GM20000 (cell line): ENCODE measurements at regions not wholly inside any gene's neighbourhood (a gene's known extent, or its start where the extent isn't known, plus 50 kb on each side); places are given as distances from the start of the nearest gene placed in this dataset.
A peak's percentile ranks its signal among the peaks of the same experiment; 100 is the strongest.

Source experiments
- DNase-seq: peaks from one replicate; pipeline ENCODE4 v3.0.0; 2012; ENCODE audit warnings: low spot score
- CTCF ChIP-seq: IDR thresholded peaks from 2 replicates; pipeline ENCODE4 v1.5.1; 2012; ENCODE audit warnings: mild to moderate bottlenecking, control low read depth; ENCODE audit errors: extremely low read depth, missing control alignments

- no peak for TF ChIP-seq CTCF
- DNase-seq: no peak
These were observed 136.1 kb upstream of the HAND1 start for GRCh38 chr5:154614125-154614524.

GRCh38 chr5:154612666-154613065 is 134.6 kb upstream of the HAND1 start:
- TF ChIP-seq CTCF: no peak

GRCh38 chr5:154611341-154611767 is 133.3 kb upstream of the HAND1 start:
- no peak for DNase-seq
- no peak for TF ChIP-seq CTCF

More at GRCh38 chr5:154612666-154613065, 134.6 kb upstream of the HAND1 start:
- DNase-seq: no peak

GRCh38 chr5:154610321-154611154 is 132.5 kb upstream of the HAND1 start:
- peak; percentile 97 for TF ChIP-seq CTCF
- DNase-seq: peak; percentile 89

GRCh38 chr5:154609251-154609650 is 131.2 kb upstream of the HAND1 start:
- no peak for DNase-seq
- TF ChIP-seq CTCF: no peak

GRCh38 chr5:154608531-154609011 is 130.5 kb upstream of the HAND1 start:
- TF ChIP-seq CTCF: no peak
- DNase-seq: no peak

- no peak for TF ChIP-seq CTCF
- DNase-seq: no peak
These were observed 129.7 kb upstream of the HAND1 start for GRCh38 chr5:154607746-154608145.
